Neural cell (in vitro differentiated cells): ENCODE measurements at regions not wholly inside any gene's neighbourhood (a gene's known extent, or its start where the extent isn't known, plus 50 kb on each side); places are given as distances from the start of the nearest gene placed in this dataset.

Experiments used
- H2AFZ ChIP-seq: fragments of 200-600, 300-800 bp; sonication (generic), shearing (Covaris generic); 2 replicates; pipeline ENCODE4 v1.6.0; 2014; ENCODE audit warnings: low read depth, mild to moderate bottlenecking, antibody characterized with exemption, low read length, moderate library complexity
- H3F3A ChIP-seq: fragments of 200-600 bp; shearing (Covaris generic); 2 replicates; pipeline ENCODE4 v1.6.1; 2016; ENCODE audit warnings: mild to moderate bottlenecking, moderate library complexity, mixed read lengths, antibody characterized with exemption, low read length; ENCODE audit not compliant: insufficient read depth, poor library complexity, severe bottlenecking
- H3K27ac ChIP-seq: fragments of 200-600, 300-800 bp; sonication (generic), shearing (Covaris generic); 2 replicates; pipeline ENCODE4 v1.5.1; 2014; ENCODE audit warnings: mild to moderate bottlenecking, low read length, moderate library complexity
- H3K27me3 ChIP-seq: fragments of 300-800, 200-600 bp; sonication (generic), shearing (Covaris generic); 2 replicates; pipeline ENCODE4 v1.6.0; 2014; ENCODE audit warnings: mild to moderate bottlenecking, low read depth, low read length, moderate library complexity; ENCODE audit not compliant: insufficient read depth
- H3K36me3 ChIP-seq: fragments of 300-800, 200-600 bp; sonication (generic), shearing (Covaris generic); 2 replicates; pipeline ENCODE4 v1.5.1; 2014; ENCODE audit warnings: mild to moderate bottlenecking, antibody characterized with exemption, low read length, moderate library complexity; ENCODE audit not compliant: insufficient read depth
- H3K4me2 ChIP-seq: fragments of 300-800, 200-600 bp; sonication (generic), shearing (Covaris generic); 2 replicates; pipeline ENCODE4 v1.6.0; 2014; ENCODE audit warnings: mild to moderate bottlenecking, low read length
- H3K4me3 ChIP-seq: fragments of 300-800, 200-600 bp; sonication (generic), shearing (Covaris generic); 2 replicates; pipeline ENCODE4 v1.5.1; 2014; ENCODE audit warnings: mild to moderate bottlenecking, low read length, moderate library complexity
- H3K79me2 ChIP-seq: fragments of 200-600 bp; shearing (Covaris generic); replicated peaks from 2 replicates; pipeline ENCODE4 v1.6.0; 2014; ENCODE audit warnings: mild to moderate bottlenecking, low read length, moderate library complexity; ENCODE audit not compliant: insufficient read depth
- H3K9ac ChIP-seq: fragments of 300-800, 200-600 bp; sonication (generic), shearing (Covaris generic); 2 replicates; pipeline ENCODE4 v1.6.1; 2016; ENCODE audit warnings: mild to moderate bottlenecking, low read length, mixed read lengths
- H3K9me2 ChIP-seq: fragments of 200-600 bp; shearing (Covaris generic); 2 replicates; pipeline ENCODE4 v1.6.1; 2016; ENCODE audit warnings: mild to moderate bottlenecking, low read length, mixed read lengths; ENCODE audit not compliant: insufficient read depth
- H3K9me3 ChIP-seq: fragments of 200-600, 300-800 bp; sonication (generic), shearing (Covaris generic); 2 replicates; pipeline ENCODE4 v1.6.1; 2016; ENCODE audit warnings: mild to moderate bottlenecking, mixed run types, low read length, moderate library complexity, mixed read lengths
- H4K20me1 ChIP-seq: fragments of 200-600 bp; shearing (Covaris generic); 2 replicates; pipeline ENCODE4 v1.6.1; 2016; ENCODE audit warnings: mild to moderate bottlenecking, mixed run types; ENCODE audit not compliant: insufficient read depth
- EP300 ChIP-seq: fragments of 450-650 bp; conservative IDR thresholded peaks from 2 replicates; pipeline ENCODE4 v1.6.1; 2014; ENCODE audit warnings: antibody characterized with exemption, mild to moderate bottlenecking, moderate library complexity; ENCODE audit not compliant: poor library complexity, severe bottlenecking
- EZH2 ChIP-seq: fragments of 200-600, 300-800 bp; shearing (Covaris generic), sonication (generic); IDR thresholded peaks from 2 replicates; pipeline ENCODE4 v1.6.1; 2014; ENCODE audit warnings: antibody characterized with exemption, low read length, borderline replicate concordance, mild to moderate bottlenecking; ENCODE audit not compliant: insufficient read depth, poor library complexity, severe bottlenecking
- MXI1 ChIP-seq: fragments of 450-650 bp; conservative IDR thresholded peaks from 2 replicates; pipeline ENCODE4 v1.6.1; 2014; ENCODE audit warnings: antibody characterized with exemption, mild to moderate bottlenecking; ENCODE audit not compliant: poor library complexity, severe bottlenecking
- POLR2AphosphoS5 ChIP-seq: IDR thresholded peaks from 2 replicates; pipeline ENCODE4 v1.6.1; 2012
- RAD21 ChIP-seq: fragments of 450-650 bp; conservative IDR thresholded peaks from 2 replicates; pipeline ENCODE4 v1.6.1; 2014; ENCODE audit warnings: antibody characterized with exemption, mild to moderate bottlenecking, moderate library complexity
- REST ChIP-seq: IDR thresholded peaks from 2 replicates; pipeline ENCODE4 v1.6.1; 2012; ENCODE audit warnings: borderline replicate concordance
- SMC3 ChIP-seq: fragments of 450-650 bp; conservative IDR thresholded peaks from 2 replicates; pipeline ENCODE4 v1.6.1; 2014; ENCODE audit warnings: antibody characterized with exemption, mild to moderate bottlenecking, moderate library complexity; ENCODE audit not compliant: poor library complexity
- TAF1 ChIP-seq: IDR thresholded peaks from 2 replicates; pipeline ENCODE4 v1.6.1; 2012; ENCODE audit warnings: low read depth
- TF ChIP-seq, protein P1 (sequence below): fragments of 450-650 bp; IDR thresholded peaks from 2 replicates; pipeline ENCODE4 v1.5.1; 2014; ENCODE audit warnings: antibody characterized with exemption, mild to moderate bottlenecking, moderate library complexity; ENCODE audit not compliant: poor library complexity, severe bottlenecking

- H3K27ac ChIP-seq, result no peak overlapping the region
- no peaks in the 10 kb centered on the region for H3F3A ChIP-seq
- TF ChIP-seq RAD21 (no peak), POLR2AphosphoS5 (no peak), TAF1 (no peak), REST (no peak), SMC3 (no peak), MXI1 (no peak)
- TF ChIP-seq, protein P1, sequence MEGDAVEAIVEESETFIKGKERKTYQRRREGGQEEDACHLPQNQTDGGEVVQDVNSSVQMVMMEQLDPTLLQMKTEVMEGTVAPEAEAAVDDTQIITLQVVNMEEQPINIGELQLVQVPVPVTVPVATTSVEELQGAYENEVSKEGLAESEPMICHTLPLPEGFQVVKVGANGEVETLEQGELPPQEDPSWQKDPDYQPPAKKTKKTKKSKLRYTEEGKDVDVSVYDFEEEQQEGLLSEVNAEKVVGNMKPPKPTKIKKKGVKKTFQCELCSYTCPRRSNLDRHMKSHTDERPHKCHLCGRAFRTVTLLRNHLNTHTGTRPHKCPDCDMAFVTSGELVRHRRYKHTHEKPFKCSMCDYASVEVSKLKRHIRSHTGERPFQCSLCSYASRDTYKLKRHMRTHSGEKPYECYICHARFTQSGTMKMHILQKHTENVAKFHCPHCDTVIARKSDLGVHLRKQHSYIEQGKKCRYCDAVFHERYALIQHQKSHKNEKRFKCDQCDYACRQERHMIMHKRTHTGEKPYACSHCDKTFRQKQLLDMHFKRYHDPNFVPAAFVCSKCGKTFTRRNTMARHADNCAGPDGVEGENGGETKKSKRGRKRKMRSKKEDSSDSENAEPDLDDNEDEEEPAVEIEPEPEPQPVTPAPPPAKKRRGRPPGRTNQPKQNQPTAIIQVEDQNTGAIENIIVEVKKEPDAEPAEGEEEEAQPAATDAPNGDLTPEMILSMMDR, result no peak
- H3K79me2 ChIP-seq, result no peaks in the 10 kb centered on the region
- H2AFZ ChIP-seq, result no peak overlapping the region
- H3K9me2 ChIP-seq, result no peaks in the 10 kb centered on the region
- no peaks in the 10 kb centered on the region for H3K9me3 ChIP-seq
- no peak overlapping the region for H3K4me3 ChIP-seq
- peaks cover 3% of the 10 kb centered on the region for H3K27me3 ChIP-seq
- no peaks in the 10 kb centered on the region for H3K36me3 ChIP-seq
- no peak overlapping the region for H3K9ac ChIP-seq
- H4K20me1 ChIP-seq, result no peaks in the 10 kb centered on the region
- H3K4me2 ChIP-seq, result no peak overlapping the region
Measured at GRCh38 chr4:14719053-14719452, 283.2 kb upstream of the CPEB2 start.

DNA sequence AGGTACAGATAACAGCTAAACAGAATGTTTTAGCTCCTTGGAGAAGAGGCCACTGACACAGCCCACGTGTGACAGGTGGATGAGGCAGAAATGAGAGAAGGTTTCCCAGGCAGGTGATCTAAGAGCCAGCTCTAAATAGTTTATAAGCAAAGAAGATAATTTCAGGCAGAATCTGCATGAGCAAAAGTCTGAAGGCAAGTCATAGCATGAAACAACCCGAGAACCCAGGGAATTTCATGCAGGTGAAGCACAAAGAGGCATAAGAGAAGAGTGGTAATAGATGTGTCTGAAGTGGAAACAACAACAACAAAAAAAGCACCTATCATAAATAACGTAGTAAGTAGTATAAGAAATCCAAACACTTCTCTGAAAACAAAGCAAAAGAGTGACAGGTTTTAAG is 275.8 kb upstream of the CPEB2 start:
- no peaks in the 10 kb centered on the region for H3K9me2 ChIP-seq
- H3K27me3 ChIP-seq, result no peaks in the 10 kb centered on the region
- H3F3A ChIP-seq, result no peaks in the 10 kb centered on the region
- no peaks in the 10 kb centered on the region for H3K9me3 ChIP-seq
- no peak overlapping the region for H3K4me3 ChIP-seq
- no peak overlapping the region for H2AFZ ChIP-seq
- no peak for TF ChIP-seq RAD21
- TF ChIP-seq MXI1, result no peak
- no peak for TF ChIP-seq POLR2AphosphoS5
- TF ChIP-seq EP300, result no peak
- no peak for TF ChIP-seq REST
- TF ChIP-seq SMC3, result no peak
- TF ChIP-seq EZH2, result no peak
- TF ChIP-seq TAF1, result no peak
- TF ChIP-seq, protein P1, result no peak
- H3K27ac ChIP-seq, result no peak overlapping the region
- H3K36me3 ChIP-seq, result no peaks in the 10 kb centered on the region
- no peaks in the 10 kb centered on the region for H4K20me1 ChIP-seq
- no peaks in the 10 kb centered on the region for H3K79me2 ChIP-seq
- no peak overlapping the region for H3K9ac ChIP-seq
- no peak overlapping the region for H3K4me2 ChIP-seq
